ENCODE measurements at regions not wholly inside any gene's neighbourhood (a gene's known extent, or its start where the extent isn't known, plus 50 kb on each side); places are given as distances from the start of the nearest gene placed in this dataset.

GRCh38 chr5:6118691-6119090 lies 259.7 kb downstream of the MED10 start:
- no peak for TF ChIP-seq CTCF (conservative IDR thresholded peaks at IDR 0.05 in 1 of 2, IDR thresholded peaks at IDR 0.05 in 1 of 2; ENCODE audit: low read depth in 1 of 2, low read length in 2 of 2)
- no peak for TF ChIP-seq EZH2 (IDR thresholded peaks at IDR 0.05; ENCODE audit: low read length, missing control alignments)

All from fibroblast of lung (primary cell).